Stimulated activated effector memory CD8-positive, alpha-beta T cell treated with anti-CD3 and anti-CD28 coated beads, Interleukin-12 subunit alpha, Interleukin-12 subunit beta, amount 100 ng/mL, for 72 hours (primary cell): ENCODE measurements at regions not wholly inside any gene's neighbourhood (a gene's known extent, or its start where the extent isn't known, plus 50 kb on each side); places are given as distances from the start of the nearest gene placed in this dataset.
"Not testable (repeated sequence)": the region's sequence is repeated elsewhere in the genome, so short reads cannot be mapped to it uniquely, and the experiment has no call there.

Source experiments
- ATAC-seq: fragments of 150-1000 bp; cut with Tn5 transposase; 2 replicates; pipeline ENCODE4 v1.10.0; 2021
- DNase-seq, 2 donors: peaks; one replicate each; pipeline ENCODE4 v3.0.0; 2021 to 2022; ENCODE audit warnings: low spot score in 2 of 2
- H3K27ac Mint-ChIP-seq: one replicate; pipeline ENCODE4 v1.8.0; 2022; ENCODE audit warnings: mild to moderate bottlenecking, mixed read lengths
- H3K36me3 Mint-ChIP-seq: one replicate; pipeline ENCODE4 v1.8.0; 2022; ENCODE audit warnings: mild to moderate bottlenecking, mixed read lengths
- H3K4me1 Mint-ChIP-seq: one replicate; pipeline ENCODE4 v1.8.0; 2022; ENCODE audit warnings: mixed read lengths
- H3K4me3 Mint-ChIP-seq: one replicate; pipeline ENCODE4 v1.8.0; 2022; ENCODE audit warnings: mild to moderate bottlenecking, mixed read lengths
- H3K9me3 Mint-ChIP-seq: one replicate; pipeline ENCODE4 v1.8.0; 2022; ENCODE audit warnings: mixed read lengths

- Mint-ChIP-seq H3K36me3 (no peaks in the 10 kb centered on the region), H3K27ac (no peak overlapping the region), H3K9me3 (peaks cover 18% of the 10 kb centered on the region), H3K4me1 (no peaks in the 10 kb centered on the region), H3K4me3 (no peak overlapping the region)
- DNase-seq (no peak), ATAC-seq (no peak)
Observed at GRCh38 chr1:96159379-96159778, 562.2 kb upstream of the PTBP2 start.

- Mint-ChIP-seq H3K9me3 (peaks cover 21% of the 10 kb centered on the region), H3K36me3 (no peaks in the 10 kb centered on the region), H3K27ac (no peak overlapping the region), H3K4me3 (no peak overlapping the region), H3K4me1 (no peaks in the 10 kb centered on the region)
- ATAC-seq (no peak), DNase-seq (no peak)
Observed at GRCh38 chr1:96164053-96164452, 557.5 kb upstream of the PTBP2 start.

GRCh38 chr1:96178053-96178452 is 543.5 kb upstream of the PTBP2 start:
- H3K27ac Mint-ChIP-seq: no peak overlapping the region
- DNase-seq: no peak
- H3K9me3 Mint-ChIP-seq: peaks cover 7% of the 10 kb centered on the region
- no peak overlapping the region for H3K4me3 Mint-ChIP-seq
- no peaks in the 10 kb centered on the region for H3K36me3 Mint-ChIP-seq
- ATAC-seq: no peak
- no peaks in the 10 kb centered on the region for H3K4me1 Mint-ChIP-seq

GRCh38 chr1:96183485-96183884 is 538.1 kb upstream of the PTBP2 start:
- H3K36me3 Mint-ChIP-seq: no peaks in the 10 kb centered on the region
- H3K27ac Mint-ChIP-seq: no peak overlapping the region
- ATAC-seq: no peak
- H3K4me1 Mint-ChIP-seq: no peaks in the 10 kb centered on the region
- peaks cover 4% of the 10 kb centered on the region for H3K9me3 Mint-ChIP-seq
- H3K4me3 Mint-ChIP-seq: no peak overlapping the region
- DNase-seq: no peak

- no peaks in the 10 kb centered on the region for H3K4me1 Mint-ChIP-seq
- no peaks in the 10 kb centered on the region for H3K36me3 Mint-ChIP-seq
- ATAC-seq (no peak), DNase-seq (no peak)
- no peak overlapping the region for H3K27ac Mint-ChIP-seq
- peaks cover 7% of the 10 kb centered on the region for H3K9me3 Mint-ChIP-seq
- no peak overlapping the region for H3K4me3 Mint-ChIP-seq
Observed at GRCh38 chr1:96183928-96184327, 537.7 kb upstream of the PTBP2 start.

- Mint-ChIP-seq H3K9me3 (peaks cover 3% of the 10 kb centered on the region), H3K27ac (no peak overlapping the region), H3K4me3 (no peak overlapping the region), H3K36me3 (no peaks in the 10 kb centered on the region), H3K4me1 (no peaks in the 10 kb centered on the region)
- ATAC-seq (no peak), DNase-seq (no peak)
Observed at GRCh38 chr1:96185181-96185580, 536.4 kb upstream of the PTBP2 start.

GRCh38 chr1:96187020-96187419 is 534.6 kb upstream of the PTBP2 start:
- DNase-seq (no peak), ATAC-seq (no peak)
- no peak overlapping the region for H3K4me3 Mint-ChIP-seq
- no peaks in the 10 kb centered on the region for H3K36me3 Mint-ChIP-seq
- H3K4me1 Mint-ChIP-seq: no peaks in the 10 kb centered on the region
- H3K27ac Mint-ChIP-seq: no peak overlapping the region
- peaks cover 12% of the 10 kb centered on the region for H3K9me3 Mint-ChIP-seq

GRCh38 chr1:96191165-96191564 is 530.4 kb upstream of the PTBP2 start:
- no peaks in the 10 kb centered on the region for H3K36me3 Mint-ChIP-seq
- H3K4me1 Mint-ChIP-seq: no peaks in the 10 kb centered on the region
- no peak for DNase-seq
- no peak overlapping the region for H3K27ac Mint-ChIP-seq
- no peak overlapping the region for H3K4me3 Mint-ChIP-seq
- ATAC-seq: no peak
- peaks cover 16% of the 10 kb centered on the region for H3K9me3 Mint-ChIP-seq

GRCh38 chr1:96206451-96206850 is 515.1 kb upstream of the PTBP2 start:
- H3K4me3 Mint-ChIP-seq: no peak overlapping the region
- ATAC-seq (no peak), DNase-seq (no peak)
- peaks cover 5% of the 10 kb centered on the region for H3K9me3 Mint-ChIP-seq
- no peaks in the 10 kb centered on the region for H3K36me3 Mint-ChIP-seq
- H3K4me1 Mint-ChIP-seq: no peaks in the 10 kb centered on the region
- no peak overlapping the region for H3K27ac Mint-ChIP-seq

- DNase-seq (no peak), ATAC-seq (no peak)
- Mint-ChIP-seq H3K4me1 (no peaks in the 10 kb centered on the region), H3K9me3 (peaks cover 5% of the 10 kb centered on the region), H3K36me3 (no peaks in the 10 kb centered on the region), H3K4me3 (no peak overlapping the region), H3K27ac (no peak overlapping the region)
Observed at GRCh38 chr1:96207936-96208335, 513.6 kb upstream of the PTBP2 start.

GRCh38 chr1:96208428-96208827 is 513.2 kb upstream of the PTBP2 start:
- ATAC-seq (no peak), DNase-seq (no peak)
- no peaks in the 10 kb centered on the region for H3K36me3 Mint-ChIP-seq

GRCh38 chr1:96210054-96210453 is 511.5 kb upstream of the PTBP2 start:
- DNase-seq (no peak), ATAC-seq (no peak)
- Mint-ChIP-seq H3K4me1 (no peaks in the 10 kb centered on the region), H3K4me3 (no peak overlapping the region), H3K9me3 (peaks cover 4% of the 10 kb centered on the region), H3K36me3 (no peaks in the 10 kb centered on the region), H3K27ac (no peak overlapping the region)

More at GRCh38 chr1:96208428-96208827, 513.2 kb upstream of the PTBP2 start:
- Mint-ChIP-seq H3K4me3 (no peak overlapping the region), H3K27ac (no peak overlapping the region), H3K9me3 (peaks cover 5% of the 10 kb centered on the region), H3K4me1 (no peaks in the 10 kb centered on the region)

- Mint-ChIP-seq H3K4me1 (no peaks in the 10 kb centered on the region), H3K9me3 (peaks cover 5% of the 10 kb centered on the region), H3K36me3 (no peaks in the 10 kb centered on the region), H3K4me3 (no peak overlapping the region), H3K27ac (no peak overlapping the region)
- ATAC-seq (no peak), DNase-seq (no peak)
Observed at GRCh38 chr1:96211202-96211601, 510.4 kb upstream of the PTBP2 start.

GRCh38 chr1:96214982-96215381 is 506.6 kb upstream of the PTBP2 start:
- H3K9me3 Mint-ChIP-seq: peaks cover 3% of the 10 kb centered on the region
- ATAC-seq: no peak

GRCh38 chr1:96220651-96221050 is 500.9 kb upstream of the PTBP2 start:
- no peaks in the 10 kb centered on the region for H3K36me3 Mint-ChIP-seq
- no peaks in the 10 kb centered on the region for H3K9me3 Mint-ChIP-seq
- ATAC-seq (no peak), DNase-seq (no peak)
- H3K4me3 Mint-ChIP-seq: no peak overlapping the region
- H3K4me1 Mint-ChIP-seq: no peaks in the 10 kb centered on the region
- H3K27ac Mint-ChIP-seq: no peak overlapping the region

More at GRCh38 chr1:96214982-96215381, 506.6 kb upstream of the PTBP2 start:
- H3K4me1 Mint-ChIP-seq: no peaks in the 10 kb centered on the region
- no peak overlapping the region for H3K4me3 Mint-ChIP-seq
- no peak overlapping the region for H3K27ac Mint-ChIP-seq
- no peak for DNase-seq
- no peaks in the 10 kb centered on the region for H3K36me3 Mint-ChIP-seq

- Mint-ChIP-seq H3K36me3 (no peaks in the 10 kb centered on the region), H3K4me3 (no peak overlapping the region), H3K9me3 (no peaks in the 10 kb centered on the region), H3K27ac (no peak overlapping the region), H3K4me1 (no peaks in the 10 kb centered on the region)
- DNase-seq: no peak
- ATAC-seq: no peak
Observed at GRCh38 chr1:96222701-96223100, 498.9 kb upstream of the PTBP2 start.

- not testable (repeated sequence) for H3K4me3 Mint-ChIP-seq, H3K4me1 Mint-ChIP-seq, H3K36me3 Mint-ChIP-seq, H3K9me3 Mint-ChIP-seq, ATAC-seq, H3K27ac Mint-ChIP-seq, DNase-seq
Observed at GRCh38 chr1:96224229-96224628, 497.4 kb upstream of the PTBP2 start.
